Cardiac muscle cell (in vitro differentiated cells and primary cell): ENCODE measurements at regions not wholly inside any gene's neighbourhood (a gene's known extent, or its start where the extent isn't known, plus 50 kb on each side); places are given as distances from the start of the nearest gene placed in this dataset.
A peak's percentile ranks its signal among the peaks of the same experiment; 100 is the strongest.

Source experiments
- DNase-seq, 2 donors: peaks; one replicate each; pipeline versions ENCODE4 v3.0.0 to v3.0.0-alpha.2; 2010 to 2017; ENCODE audit warnings: low read depth in 1 of 2, low spot score in 1 of 2
- H3K27ac ChIP-seq: fragments of 200-600 bp; sonication (generic); 2 replicates; pipeline ENCODE4 v1.5.1; 2016
- H3K27me3 ChIP-seq: fragments of 200-600 bp; sonication (generic); 2 replicates; pipeline ENCODE4 v1.6.0; 2016; ENCODE audit warnings: control low read depth
- H3K36me3 ChIP-seq: fragments of 200-600 bp; sonication (generic); 2 replicates; pipeline ENCODE4 v1.5.1; 2016; ENCODE audit warnings: control low read depth
- H3K4me1 ChIP-seq: fragments of 200-600 bp; sonication (generic); 2 replicates; pipeline ENCODE4 v1.8.1; 2017; ENCODE audit warnings: low read depth, mild to moderate bottlenecking, mixed run types
- H3K4me3 ChIP-seq: fragments of 200-600 bp; sonication (generic); 2 replicates; pipeline ENCODE4 v1.5.1; 2016; ENCODE audit warnings: mild to moderate bottlenecking
- H3K9me3 ChIP-seq: fragments of 200-600 bp; sonication (generic); 2 replicates; pipeline ENCODE4 v1.5.1; 2017; ENCODE audit warnings: low read depth, mild to moderate bottlenecking, control low read depth
- CTCF ChIP-seq: IDR thresholded peaks from 2 replicates; pipeline ENCODE4 v1.5.1; 2012; ENCODE audit warnings: low read depth, mild to moderate bottlenecking, low read length

- no peak overlapping the region for H3K4me3 ChIP-seq
- no peaks in the 10 kb centered on the region for H3K9me3 ChIP-seq
- DNase-seq = peak in 1 of 2 donors; percentile 5
These were observed 572.0 kb upstream of the LINC00305 start for GRCh38 chr18:64720781-64721464.

DNA sequence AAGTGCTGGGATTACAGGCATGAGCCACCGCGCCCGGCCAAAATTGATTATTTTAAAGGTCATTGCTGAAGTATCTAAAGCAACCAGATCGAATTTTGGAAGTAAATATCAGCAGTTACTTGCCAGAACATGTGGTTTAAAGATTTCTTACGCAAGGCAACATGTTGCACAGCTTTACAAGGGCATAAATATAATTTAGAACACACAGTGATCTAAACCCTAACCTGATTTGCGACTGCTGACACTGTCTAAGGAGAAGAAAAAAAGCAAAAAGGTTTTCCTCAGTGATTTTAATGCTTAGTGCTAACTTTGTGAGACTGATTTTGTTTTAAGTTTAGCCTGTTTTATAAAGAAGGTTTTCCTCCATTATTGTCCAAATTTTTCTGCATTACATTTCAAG, 569.9 kb upstream of the LINC00305 start:
- no peaks in the 10 kb centered on the region for H3K4me1 ChIP-seq
- H3K27me3 ChIP-seq = no peaks in the 10 kb centered on the region
- H3K36me3 ChIP-seq = no peaks in the 10 kb centered on the region
- no peak overlapping the region for H3K4me3 ChIP-seq
- H3K27ac ChIP-seq = no peak overlapping the region
- DNase-seq = no peak
- no peak for TF ChIP-seq CTCF
- H3K9me3 ChIP-seq = no peaks in the 10 kb centered on the region

More at GRCh38 chr18:64720781-64721464, 572.0 kb upstream of the LINC00305 start:
- Histone ChIP-seq H3K36me3 (no peaks in the 10 kb centered on the region), H3K4me1 (no peaks in the 10 kb centered on the region), H3K27ac (no peak overlapping the region), H3K27me3 (no peaks in the 10 kb centered on the region)
- no peak for TF ChIP-seq CTCF

GRCh38 chr18:64717026-64717425, 568.1 kb upstream of the LINC00305 start:
- no peaks in the 10 kb centered on the region for H3K27me3 ChIP-seq
- no peaks in the 10 kb centered on the region for H3K4me1 ChIP-seq
- TF ChIP-seq CTCF = no peak

DNA sequence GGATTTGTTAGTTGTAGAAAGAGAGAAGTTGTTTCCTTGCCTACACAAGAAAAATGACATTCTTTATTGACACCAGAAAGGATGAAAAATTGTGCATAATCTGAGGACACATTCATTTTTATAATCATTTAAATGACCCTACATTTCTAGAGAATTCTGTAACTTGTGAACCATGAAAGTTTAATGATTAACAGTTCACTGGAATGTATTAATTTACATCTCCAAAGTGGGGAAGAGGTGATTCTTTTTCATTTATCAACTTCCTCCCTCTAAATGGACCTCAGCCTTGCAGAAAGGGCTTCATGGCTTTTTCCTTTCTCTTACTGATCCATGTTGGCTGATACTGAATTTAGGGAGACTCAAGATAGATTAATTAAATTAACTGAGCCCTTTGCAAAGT, 565.2 kb upstream of the LINC00305 start:
- no peak overlapping the region for H3K4me3 ChIP-seq
- no peak for DNase-seq
- H3K4me1 ChIP-seq = no peaks in the 10 kb centered on the region
- no peak for TF ChIP-seq CTCF
- H3K27ac ChIP-seq = no peak overlapping the region
- no peaks in the 10 kb centered on the region for H3K36me3 ChIP-seq
- no peaks in the 10 kb centered on the region for H3K9me3 ChIP-seq
- H3K27me3 ChIP-seq = no peaks in the 10 kb centered on the region

More at GRCh38 chr18:64717026-64717425, 568.1 kb upstream of the LINC00305 start:
- Histone ChIP-seq H3K36me3 (no peaks in the 10 kb centered on the region), H3K4me3 (no peak overlapping the region), H3K9me3 (no peaks in the 10 kb centered on the region), H3K27ac (no peak overlapping the region)
- DNase-seq = no peak

GRCh38 chr18:64713284-64713683, 564.4 kb upstream of the LINC00305 start:
- no peak for DNase-seq
- Histone ChIP-seq H3K27me3 (no peaks in the 10 kb centered on the region), H3K4me1 (no peaks in the 10 kb centered on the region), H3K36me3 (no peaks in the 10 kb centered on the region), H3K27ac (no peak overlapping the region), H3K9me3 (no peaks in the 10 kb centered on the region), H3K4me3 (no peak overlapping the region)
- TF ChIP-seq CTCF = no peak
